Activated CD8-positive, alpha-beta memory T cell treated with anti-CD3 and anti-CD28 coated beads for 36 hours (primary cell): ENCODE measurements at regions not wholly inside any gene's neighbourhood (a gene's known extent, or its start where the extent isn't known, plus 50 kb on each side); places are given as distances from the start of the nearest gene placed in this dataset.

Experiments used
- CTCF ChIA-PET: fragments of 350-600 bp; sonication (Branson Sonifier 250); formaldehyde crosslinking; loops from one replicate; lab custom pipeline; 2021; ENCODE audit warnings: antibody characterized with exemption; lab: Charles Lee
- POLR2A ChIA-PET: fragments of 350-600 bp; sonication (Branson Sonifier 250); formaldehyde crosslinking; loops from one replicate; lab custom pipeline; 2021; ENCODE audit warnings: antibody characterized with exemption; lab: Charles Lee

- POLR2A ChIA-PET = no interaction called here
- CTCF ChIA-PET = no interaction called here
These were observed 346.9 kb downstream of the IRS1 start for GRCh38 chr2:226452768-226453167.

- ChIA-PET POLR2A (no interaction called here), CTCF (no interaction called here)
These were observed 348.1 kb downstream of the IRS1 start for GRCh38 chr2:226451486-226451885.

- ChIA-PET CTCF (no interaction called here), POLR2A (no interaction called here)
These were observed 349.5 kb downstream of the IRS1 start for GRCh38 chr2:226450141-226450540.

GRCh38 chr2:226447338-226448300 is 352.0 kb downstream of the IRS1 start:
- POLR2A ChIA-PET = no interaction called here
- CTCF ChIA-PET = no interaction called here

- CTCF ChIA-PET = interaction anchor here (0.7 kb wide), 1 partner anchor 683 kb away, joined by 3 read pairs; no protein-coding TSS in a partner anchor
- POLR2A ChIA-PET = no interaction called here
These were observed 353.1 kb downstream of the IRS1 start for GRCh38 chr2:226446406-226447001.

- CTCF ChIA-PET = interaction anchor here (0.7 kb wide), 1 partner anchor 684 kb away, joined by 3 read pairs; no protein-coding TSS in a partner anchor
- POLR2A ChIA-PET = no interaction called here
These were observed 354.3 kb downstream of the IRS1 start for GRCh38 chr2:226445216-226445861.

GRCh38 chr2:226443112-226443511 is 356.5 kb downstream of the IRS1 start:
- POLR2A ChIA-PET = no interaction called here
- CTCF ChIA-PET = no interaction called here

- ChIA-PET CTCF (no interaction called here), POLR2A (no interaction called here)
These were observed 359.3 kb downstream of the IRS1 start for GRCh38 chr2:226440127-226440918.

GRCh38 chr2:226439337-226439736 is 360.3 kb downstream of the IRS1 start:
- ChIA-PET CTCF (no interaction called here), POLR2A (no interaction called here)

- POLR2A ChIA-PET = no interaction called here
- CTCF ChIA-PET = no interaction called here
These were observed 364.5 kb downstream of the IRS1 start for GRCh38 chr2:226435146-226435545.

- ChIA-PET POLR2A (no interaction called here), CTCF (no interaction called here)
These were observed 364.9 kb downstream of the IRS1 start for GRCh38 chr2:226434702-226435101.

GRCh38 chr2:226431288-226431948 is 368.2 kb downstream of the IRS1 start:
- ChIA-PET CTCF (no interaction called here), POLR2A (no interaction called here)

GRCh38 chr2:226429476-226429875 is 370.1 kb downstream of the IRS1 start:
- CTCF ChIA-PET = no interaction called here
- POLR2A ChIA-PET = no interaction called here

GRCh38 chr2:226427538-226428307 is 371.9 kb downstream of the IRS1 start:
- CTCF ChIA-PET = interaction anchor here (0.6 kb wide), 1 partner anchor 650 kb away, joined by 3 read pairs; no protein-coding TSS in a partner anchor

GRCh38 chr2:226426292-226426736 is 373.3 kb downstream of the IRS1 start:
- POLR2A ChIA-PET = interaction anchor here (0.6 kb wide), 1 partner anchor 478 kb away, joined by 3 read pairs; no protein-coding TSS in a partner anchor
- CTCF ChIA-PET = no interaction called here

More at GRCh38 chr2:226427538-226428307, 371.9 kb downstream of the IRS1 start:
- POLR2A ChIA-PET = no interaction called here

- POLR2A ChIA-PET = no interaction called here
- CTCF ChIA-PET = no interaction called here
These were observed 374.6 kb downstream of the IRS1 start for GRCh38 chr2:226424971-226425370.

- CTCF ChIA-PET = no interaction called here
These were observed 376.1 kb downstream of the IRS1 start for GRCh38 chr2:226423498-226423960.

GRCh38 chr2:226420646-226421045 is 379.0 kb downstream of the IRS1 start:
- CTCF ChIA-PET = no interaction called here
- POLR2A ChIA-PET = no interaction called here

More at GRCh38 chr2:226423498-226423960, 376.1 kb downstream of the IRS1 start:
- POLR2A ChIA-PET = no interaction called here
